ENCODE measurements at regions not wholly inside any gene's neighbourhood (a gene's known extent, or its start where the extent isn't known, plus 50 kb on each side); places are given as distances from the start of the nearest gene placed in this dataset.

DNA sequence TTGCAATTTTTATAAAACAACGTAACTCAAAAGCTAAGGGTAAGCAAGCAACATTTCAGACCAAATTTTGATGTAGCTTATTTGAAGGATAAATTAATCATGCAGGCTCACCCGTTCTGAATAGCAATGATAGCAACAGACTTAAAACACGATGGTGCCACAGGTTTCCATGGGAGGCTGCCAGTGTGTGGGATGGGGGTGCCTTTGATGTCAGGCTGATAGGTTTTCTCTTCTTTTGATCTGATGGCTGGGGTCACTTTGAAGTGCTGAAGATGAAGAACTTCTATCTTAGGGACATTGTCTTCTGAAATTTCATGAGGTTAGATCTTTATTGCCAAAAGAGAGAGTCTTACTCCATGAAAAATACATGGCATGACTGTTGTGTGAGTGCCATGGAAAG lies 206.8 kb downstream of the LPIN1 start:
- DNase-seq (ENCODE audit: low read depth in 3 of 3), result no peak

DNA sequence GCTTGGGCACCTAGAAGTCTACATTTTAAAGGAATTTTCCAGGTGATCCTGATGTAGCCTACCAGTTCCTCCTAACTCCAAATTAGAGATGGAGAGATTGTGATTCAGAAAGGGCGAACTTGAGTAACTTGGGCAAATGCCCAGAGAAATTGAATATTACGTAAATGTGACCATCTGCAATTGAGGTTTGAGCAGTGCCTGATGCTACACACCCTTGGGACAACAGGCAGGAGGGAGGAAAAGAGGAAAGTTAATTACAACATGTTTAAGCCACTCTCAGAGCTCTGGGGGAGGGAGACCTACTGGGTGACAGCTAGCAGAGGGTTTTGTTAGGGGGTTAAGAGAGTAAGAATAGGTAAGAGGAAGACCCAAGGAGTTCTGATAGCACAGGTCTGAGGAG lies 208.9 kb downstream of the LPIN1 start:
- DNase-seq (ENCODE audit: low read depth in 3 of 3), result no peak

DNA sequence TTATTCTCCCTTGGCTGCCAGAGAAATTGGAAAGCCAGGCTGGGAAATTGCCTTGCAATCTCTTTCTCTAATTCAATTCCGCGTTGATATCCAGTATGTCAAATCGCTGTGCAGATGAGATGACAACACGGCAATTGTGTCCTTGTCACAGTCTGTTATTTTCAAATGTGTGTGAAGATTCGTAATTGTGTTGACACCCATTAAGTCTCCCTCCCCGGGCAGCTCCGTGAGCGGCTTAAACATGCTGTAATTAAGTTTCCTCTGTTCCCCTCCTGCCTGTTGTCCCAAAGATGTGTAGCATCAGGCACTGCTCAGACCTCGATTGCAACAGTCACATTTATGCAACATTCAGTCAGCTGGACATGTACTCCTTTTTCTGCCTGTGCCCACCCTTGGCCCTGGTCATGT lies 209.5 kb downstream of the LPIN1 start:
- no peak for DNase-seq (ENCODE audit: low read depth in 3 of 3)

- DNase-seq (ENCODE audit: low read depth in 3 of 3), result no peak
Observed at GRCh38 chr2:11962707-11963328, 216.4 kb downstream of the LPIN1 start.

GRCh38 chr2:11963966-11964365 lies 217.5 kb downstream of the LPIN1 start:
- DNase-seq (ENCODE audit: low read depth in 3 of 3), result no peak

DNA sequence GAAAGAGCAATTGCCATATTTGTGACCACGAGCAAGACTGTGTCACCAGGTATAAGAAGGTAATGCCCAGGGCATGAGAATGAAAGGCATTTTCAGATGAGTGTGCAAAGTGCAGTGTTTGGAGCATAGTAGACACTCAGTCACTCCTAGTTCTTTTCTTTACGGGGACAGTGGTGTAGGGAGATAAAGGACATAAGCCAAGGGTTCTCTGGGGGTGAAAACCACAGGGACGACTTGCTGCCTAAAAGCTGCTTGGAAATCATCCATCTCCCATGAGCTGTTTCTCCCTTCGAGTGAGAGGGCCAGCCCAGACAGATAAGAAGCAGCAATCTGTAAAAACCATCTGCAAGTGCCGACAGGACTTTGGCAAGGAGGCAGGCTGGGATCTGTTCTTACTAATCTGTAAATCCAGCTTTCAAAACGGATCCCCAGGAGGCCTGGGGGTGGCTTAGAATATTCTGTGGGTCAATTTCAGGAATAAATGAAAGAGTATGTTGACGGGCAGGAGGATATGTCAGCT lies 221.6 kb downstream of the LPIN1 start:
- no peak for DNase-seq (ENCODE audit: low read depth in 3 of 3)

GRCh38 chr2:11968521-11968920 lies 222.1 kb downstream of the LPIN1 start:
- no peak for DNase-seq (ENCODE audit: low read depth in 3 of 3)

GRCh38 chr2:11969774-11970173 lies 223.3 kb downstream of the LPIN1 start:
- no peak for DNase-seq (ENCODE audit: low read depth in 3 of 3)

GRCh38 chr2:11974573-11974972 lies 228.1 kb downstream of the LPIN1 start:
- DNase-seq (ENCODE audit: low read depth in 3 of 3), result no peak

- DNase-seq (ENCODE audit: low read depth in 3 of 3), result no peak
Observed at GRCh38 chr2:11975373-11975772, 228.9 kb downstream of the LPIN1 start.

- no peak for DNase-seq (ENCODE audit: low read depth in 3 of 3)
Observed at GRCh38 chr2:11976073-11976472, 229.6 kb downstream of the LPIN1 start.

- no peak for DNase-seq (ENCODE audit: low read depth in 3 of 3)
Observed at GRCh38 chr2:11977766-11978524, 231.5 kb downstream of the LPIN1 start.

DNA sequence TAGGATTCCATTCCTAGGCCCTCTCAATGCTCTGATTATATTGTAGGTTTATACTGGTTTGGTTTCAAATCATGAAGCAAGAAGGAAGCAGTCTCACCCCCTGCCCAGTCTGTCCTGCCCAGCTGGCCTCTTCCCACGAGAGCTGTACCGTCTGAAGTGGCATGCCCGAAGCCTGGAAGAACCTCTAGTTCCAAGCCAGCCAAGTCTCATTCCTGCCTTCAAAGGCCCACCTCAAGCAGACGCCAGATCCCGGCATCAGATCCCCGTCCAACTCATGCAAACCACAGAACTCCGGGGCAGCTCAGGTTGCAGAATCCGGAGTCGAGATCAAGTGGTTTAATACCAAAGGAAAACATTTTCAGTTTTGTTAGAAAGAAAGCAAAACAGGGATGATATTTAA lies 234.4 kb downstream of the LPIN1 start:
- no peak for DNase-seq (ENCODE audit: low read depth in 3 of 3)

DNA sequence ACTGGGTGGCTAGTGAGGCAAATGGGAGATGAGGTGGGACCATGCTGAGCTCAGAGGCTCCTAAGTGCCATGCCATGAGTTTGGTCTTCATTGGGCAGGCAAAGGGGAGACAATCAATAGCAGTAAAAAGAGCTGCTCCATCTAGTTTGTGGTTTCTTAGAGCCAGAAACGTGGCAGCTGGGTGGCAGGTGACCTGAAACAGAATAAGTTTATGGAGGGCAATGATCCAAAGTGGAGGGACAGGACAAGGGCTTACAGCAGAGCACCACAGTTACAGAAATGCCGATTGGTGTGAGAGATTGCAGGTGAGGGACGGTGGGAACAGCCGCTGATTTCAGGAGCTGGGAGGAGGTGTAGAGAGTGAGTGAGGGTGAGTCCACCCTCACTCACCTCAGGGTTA lies 237.0 kb downstream of the LPIN1 start:
- DNase-seq (ENCODE audit: low read depth in 3 of 3), result no peak

DNA sequence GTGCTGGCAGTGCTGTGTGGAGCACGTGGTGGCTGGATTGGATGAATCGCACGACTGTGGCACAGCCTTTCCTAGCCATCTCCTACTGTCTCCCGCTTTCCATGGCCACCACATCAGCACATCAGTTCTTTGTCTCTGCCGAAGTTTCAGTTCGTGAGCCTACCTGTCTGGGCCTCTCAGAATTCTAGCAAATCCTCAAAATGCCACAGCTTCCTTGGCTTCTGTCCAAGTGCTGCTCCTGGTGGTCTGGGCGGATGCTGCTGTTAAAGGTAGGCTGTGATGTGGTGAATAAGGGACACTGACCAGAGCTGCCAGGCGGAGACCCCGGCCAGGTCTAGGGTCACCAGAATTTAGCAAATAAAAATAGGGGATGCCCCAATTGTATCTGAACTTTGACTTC lies 237.4 kb downstream of the LPIN1 start:
- DNase-seq (ENCODE audit: low read depth in 3 of 3), result no peak

- no peak for DNase-seq (ENCODE audit: low read depth in 3 of 3)
Observed at GRCh38 chr2:11984316-11985158, 238.1 kb downstream of the LPIN1 start.

GRCh38 chr2:11985817-11986566 lies 239.6 kb downstream of the LPIN1 start:
- no peak for DNase-seq (ENCODE audit: low read depth in 3 of 3)

GRCh38 chr2:11987151-11987550 lies 240.7 kb downstream of the LPIN1 start:
- no peak for DNase-seq (ENCODE audit: low read depth in 3 of 3)

DNA sequence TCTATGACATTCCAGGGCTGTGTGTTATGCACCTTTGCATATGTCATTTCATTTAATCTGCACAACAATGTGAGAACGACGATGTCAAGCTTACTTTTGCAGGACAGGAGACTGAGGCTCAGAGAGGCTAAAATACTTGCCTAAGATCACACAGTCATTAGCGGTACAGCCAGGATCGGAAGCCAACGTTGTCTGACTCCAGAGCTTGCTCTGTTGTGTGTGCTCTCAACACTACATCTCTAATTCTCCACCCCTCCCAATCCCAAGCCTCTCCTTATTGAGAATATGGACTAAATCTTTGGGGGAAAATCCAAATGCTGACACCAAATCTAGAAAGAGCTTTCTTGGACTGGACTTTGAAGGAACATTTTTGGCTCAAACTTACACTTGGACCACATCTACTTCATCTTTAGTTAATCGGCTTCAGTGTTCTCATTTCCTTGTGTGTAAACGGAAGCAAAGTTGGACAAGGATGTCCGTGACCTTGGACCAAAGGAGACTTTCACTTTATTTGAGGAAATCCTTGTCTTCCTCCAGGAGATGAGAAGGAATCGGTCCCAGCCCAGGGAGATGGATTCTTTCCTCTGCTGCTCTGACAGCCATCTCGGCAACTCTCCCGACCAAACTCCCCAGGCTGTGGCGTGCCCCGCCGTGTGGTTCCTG lies 242.4 kb downstream of the LPIN1 start:
- no peak for DNase-seq (ENCODE audit: low read depth in 3 of 3)

- DNase-seq (ENCODE audit: low read depth in 3 of 3), result no peak
Observed at GRCh38 chr2:11989354-11989703, 242.9 kb downstream of the LPIN1 start.

DNA sequence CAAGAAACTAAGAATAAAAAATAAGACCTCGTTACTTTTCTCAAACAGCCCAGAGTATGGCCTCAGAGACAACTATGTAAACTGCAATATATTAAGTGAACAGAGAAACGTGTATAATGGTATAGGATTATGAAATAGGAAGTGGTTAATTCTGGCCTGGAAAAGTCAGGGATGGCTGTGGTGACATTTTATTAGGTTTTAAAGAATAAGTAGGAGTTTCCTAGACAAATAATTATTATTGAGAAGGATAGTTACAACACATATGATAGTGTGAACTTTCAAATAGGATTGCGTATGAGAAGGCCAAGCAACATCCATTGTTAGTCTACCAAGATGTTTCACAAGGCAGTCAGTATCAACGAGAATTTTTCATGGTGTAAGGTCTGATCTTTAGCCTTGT lies 244.1 kb downstream of the LPIN1 start:
- no peak for DNase-seq (ENCODE audit: low read depth in 3 of 3)
